HG02642 (cell line): ENCODE measurements at regions not wholly inside any gene's neighbourhood (a gene's known extent, or its start where the extent isn't known, plus 50 kb on each side); places are given as distances from the start of the nearest gene placed in this dataset.

Experiments
- ATAC-seq: cut with Tn5 transposase; IDR thresholded peaks from one replicate; pipeline ENCODE4 v1.9.1; 2021; ENCODE audit warnings: mild to moderate bottlenecking; ENCODE audit not compliant: unreplicated experiment, poor library complexity

DNA sequence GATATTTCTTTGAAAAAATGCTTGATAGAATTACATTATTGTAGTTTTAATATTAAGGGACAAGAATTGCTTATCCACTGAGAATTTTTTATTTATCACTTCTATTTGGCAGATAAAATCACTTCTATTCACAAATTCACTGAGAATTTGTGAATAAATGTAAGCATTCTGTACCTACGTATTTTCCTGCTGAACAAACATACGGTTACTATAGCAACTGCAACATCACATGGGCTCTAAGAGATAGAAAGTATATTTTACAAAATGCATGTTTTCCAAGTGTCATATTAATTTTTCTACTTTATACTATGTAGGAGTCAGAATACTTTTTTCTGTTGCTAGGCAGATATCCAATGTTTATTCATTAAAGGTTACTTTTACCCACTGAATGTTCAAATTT, 166.2 kb downstream of the ZIC1 start:
- no peak for ATAC-seq

DNA sequence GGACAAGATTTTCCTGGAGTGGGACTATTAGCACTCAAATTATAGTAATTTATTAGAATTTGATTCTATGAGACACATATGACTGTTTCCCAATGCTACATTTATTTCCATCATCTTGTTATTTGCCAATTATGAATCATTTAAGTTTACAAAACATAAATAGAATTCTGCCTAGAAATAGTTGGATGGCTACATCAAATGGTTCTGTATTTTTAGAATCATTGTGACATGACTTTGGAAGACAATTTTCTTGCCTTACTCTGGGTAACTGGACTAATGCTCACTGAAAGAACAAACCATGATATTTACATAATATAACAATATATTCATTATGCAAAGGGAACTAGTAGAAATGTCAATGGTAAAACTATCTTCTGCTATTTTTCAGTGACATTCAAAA, 173.5 kb downstream of the ZIC1 start:
- ATAC-seq, result no peak

DNA sequence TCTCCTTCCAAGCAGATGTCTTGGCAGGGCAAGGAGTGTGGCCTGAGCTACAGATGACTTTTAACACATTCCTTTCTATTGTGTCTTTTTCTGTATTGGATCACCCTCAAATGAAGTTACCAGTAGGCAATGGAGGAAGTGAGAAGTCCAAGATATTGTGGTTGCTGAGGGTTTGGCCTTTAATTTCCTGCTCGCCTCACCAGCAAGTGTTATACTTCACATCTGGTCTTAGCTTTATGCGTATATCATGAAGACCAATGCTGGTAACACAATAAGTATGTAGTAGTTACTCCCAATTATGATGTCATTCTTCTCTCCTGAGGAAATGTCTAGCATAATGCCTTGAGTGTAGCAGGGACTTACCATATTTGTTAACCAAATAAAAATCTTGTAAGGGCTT, 179.9 kb downstream of the ZIC1 start:
- no peak for ATAC-seq

DNA sequence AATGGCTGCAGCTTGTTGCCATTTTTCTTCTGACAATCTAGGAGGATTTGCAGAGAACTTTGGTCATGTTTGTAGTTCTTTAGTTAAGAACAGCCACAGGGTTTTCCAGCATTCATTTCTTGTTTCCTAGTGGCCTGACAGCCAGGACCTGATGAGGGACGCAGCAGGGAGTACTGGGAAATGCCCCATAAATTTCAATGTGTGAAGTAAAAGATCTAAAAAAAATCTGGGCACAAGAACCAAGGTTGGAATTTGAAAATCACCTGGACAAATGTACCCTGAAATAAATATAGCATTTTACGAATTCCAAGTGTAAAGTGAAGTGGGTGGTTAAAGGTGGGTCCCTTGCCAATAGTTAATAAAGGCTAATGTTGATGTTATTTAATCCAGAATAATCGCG, 195.0 kb downstream of the ZIC1 start:
- ATAC-seq, result no peak

DNA sequence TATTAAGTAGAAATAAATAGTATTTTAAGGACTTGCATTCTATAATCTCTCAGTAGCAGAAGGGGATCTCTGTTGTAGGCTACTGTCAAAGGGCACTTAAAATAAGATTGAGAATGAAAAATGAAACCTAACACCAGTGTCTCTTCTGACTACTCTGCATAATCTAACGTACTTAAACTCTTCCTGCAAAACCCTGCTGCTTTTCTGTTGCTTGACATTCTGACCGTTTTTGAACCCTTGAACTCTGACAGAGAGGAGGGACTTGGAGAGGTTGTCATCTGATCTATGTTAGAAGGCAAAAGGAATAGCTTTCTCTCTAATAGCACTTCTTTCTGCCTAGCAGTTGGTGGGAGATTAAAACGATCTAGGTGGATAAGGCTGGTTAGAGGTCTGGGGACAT, 204.6 kb downstream of the ZIC1 start:
- no peak for ATAC-seq

DNA sequence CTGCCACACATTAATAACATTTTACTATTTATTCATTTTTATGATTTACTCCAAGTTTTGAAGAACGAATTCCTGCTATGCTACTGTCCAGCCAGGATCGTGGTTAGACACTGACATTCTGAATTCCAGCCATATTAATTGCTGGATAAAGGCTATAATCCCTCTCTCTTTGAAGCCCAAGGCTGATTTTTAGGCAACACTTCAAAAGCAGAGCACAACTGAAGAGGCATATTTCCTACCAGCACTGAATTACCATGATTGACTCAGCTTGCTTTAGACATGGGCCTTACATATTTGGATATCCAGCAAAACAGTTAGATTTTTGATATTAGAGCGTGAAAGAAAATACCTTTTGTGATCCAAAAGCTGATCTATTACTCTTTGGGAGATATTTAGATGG, 205.0 kb downstream of the ZIC1 start:
- ATAC-seq, result no peak

DNA sequence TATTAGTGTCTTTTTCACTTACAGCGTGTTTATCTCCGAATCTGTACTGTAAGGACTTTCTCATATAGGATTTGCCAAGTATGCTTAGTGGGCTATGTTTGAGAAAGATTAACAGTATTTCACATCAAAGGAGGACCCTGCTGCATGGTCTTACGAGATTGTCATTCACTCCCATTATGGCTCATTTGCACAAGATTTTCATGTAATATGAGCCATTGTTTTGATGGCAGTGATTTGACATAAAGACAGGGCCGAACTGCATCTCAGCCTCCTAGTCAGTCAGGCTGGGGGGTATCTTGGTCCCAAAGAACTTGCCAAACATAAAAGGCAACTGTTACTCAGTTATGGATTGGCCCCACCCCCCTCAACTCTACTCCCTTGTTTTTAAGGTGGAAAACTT, 205.9 kb downstream of the ZIC1 start:
- ATAC-seq, result no peak

DNA sequence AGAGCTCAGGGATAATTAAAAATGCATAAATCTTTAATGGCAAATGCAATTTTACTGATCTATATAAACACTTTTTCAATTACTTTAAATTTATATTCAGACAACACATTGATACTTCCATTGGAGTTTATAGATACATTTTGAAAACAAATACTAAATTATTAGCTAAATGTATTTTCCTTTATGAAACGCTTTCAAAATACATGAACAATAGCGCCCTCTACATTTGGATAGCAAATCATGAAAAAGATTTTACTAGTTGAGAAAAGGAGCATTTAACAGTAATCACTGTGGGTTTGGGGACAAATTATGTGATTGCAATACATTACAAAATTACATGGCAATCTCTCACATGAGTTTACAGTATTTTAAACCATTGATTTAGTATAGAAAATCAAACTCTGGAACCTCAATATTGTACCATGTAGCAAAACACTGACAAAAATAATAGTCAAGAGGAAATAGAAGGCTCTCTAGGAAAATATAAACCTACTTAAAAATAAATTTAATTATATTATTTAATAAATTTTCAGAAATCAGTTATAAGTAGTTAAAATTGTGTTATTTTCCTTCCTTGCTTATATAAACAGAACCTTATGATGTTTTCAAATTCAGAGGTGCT, 207.9 kb downstream of the ZIC1 start:
- no peak for ATAC-seq

DNA sequence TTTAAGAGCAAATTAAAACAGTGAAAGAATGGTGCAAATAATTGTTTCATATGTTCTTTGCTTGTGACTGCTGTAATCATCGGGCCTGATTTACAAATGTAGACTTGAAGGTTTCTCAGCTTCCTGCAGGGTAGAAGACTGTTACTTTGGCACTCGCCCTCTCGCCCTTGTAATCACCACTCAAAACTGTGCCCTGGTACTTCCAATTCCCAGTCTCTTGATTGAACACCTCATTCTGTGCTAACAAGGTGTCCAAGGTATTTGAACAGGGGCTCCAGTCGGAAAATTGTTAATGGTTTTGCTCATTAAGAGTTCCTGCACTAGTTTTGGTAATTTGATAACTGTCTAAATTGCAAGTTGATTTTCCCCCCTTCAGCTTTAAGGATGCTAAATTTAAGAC, 209.5 kb downstream of the ZIC1 start:
- ATAC-seq, result no peak

DNA sequence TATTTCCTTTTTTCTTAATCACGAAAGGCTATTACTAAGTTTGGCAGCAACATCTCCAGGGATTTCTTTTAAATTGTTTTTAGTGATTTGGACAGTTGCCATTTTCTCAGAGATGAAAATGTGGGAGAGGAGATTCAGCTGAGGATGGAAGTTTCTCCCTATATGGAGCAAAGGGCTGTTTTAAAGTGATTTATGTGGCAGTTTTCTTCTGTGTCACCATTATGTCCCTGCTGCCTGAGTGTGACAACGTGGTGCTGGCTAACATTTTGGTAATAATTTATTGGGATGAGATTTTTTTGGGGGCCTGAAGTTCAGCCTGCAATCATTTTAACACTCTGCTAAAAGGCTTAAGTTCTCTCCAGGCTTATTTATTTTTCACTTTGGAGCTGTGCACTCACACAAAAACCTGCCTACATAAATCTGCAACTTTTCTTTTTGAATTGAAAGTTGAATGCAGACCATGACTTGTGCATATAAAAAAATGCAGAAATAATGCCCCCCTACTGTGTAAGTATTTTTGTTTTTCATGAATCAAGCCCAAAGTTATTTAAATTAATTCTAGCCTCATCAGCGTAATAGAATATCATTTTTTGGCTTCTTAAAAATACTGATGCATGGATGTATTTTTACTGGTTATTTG, 210.9 kb downstream of the ZIC1 start:
- ATAC-seq, result no peak

DNA sequence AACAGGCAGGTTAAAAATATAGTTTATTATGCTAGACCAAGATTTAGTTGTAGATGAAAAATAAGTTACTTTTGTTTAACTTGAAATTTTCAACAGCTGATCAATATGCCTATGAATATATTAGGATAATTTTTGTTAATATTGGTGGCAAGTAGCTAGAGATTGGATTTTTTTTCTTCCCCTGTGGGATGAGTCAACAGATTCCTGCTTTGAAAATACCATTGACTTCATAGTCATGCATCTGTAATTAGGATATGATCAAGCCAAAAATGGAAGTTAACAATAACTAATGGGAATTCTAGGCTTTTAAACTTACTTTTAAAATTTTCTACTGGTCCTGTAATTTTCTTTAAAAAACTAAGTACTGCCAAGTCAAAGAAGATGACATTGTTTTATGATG, 211.7 kb downstream of the ZIC1 start:
- ATAC-seq, result no peak

DNA sequence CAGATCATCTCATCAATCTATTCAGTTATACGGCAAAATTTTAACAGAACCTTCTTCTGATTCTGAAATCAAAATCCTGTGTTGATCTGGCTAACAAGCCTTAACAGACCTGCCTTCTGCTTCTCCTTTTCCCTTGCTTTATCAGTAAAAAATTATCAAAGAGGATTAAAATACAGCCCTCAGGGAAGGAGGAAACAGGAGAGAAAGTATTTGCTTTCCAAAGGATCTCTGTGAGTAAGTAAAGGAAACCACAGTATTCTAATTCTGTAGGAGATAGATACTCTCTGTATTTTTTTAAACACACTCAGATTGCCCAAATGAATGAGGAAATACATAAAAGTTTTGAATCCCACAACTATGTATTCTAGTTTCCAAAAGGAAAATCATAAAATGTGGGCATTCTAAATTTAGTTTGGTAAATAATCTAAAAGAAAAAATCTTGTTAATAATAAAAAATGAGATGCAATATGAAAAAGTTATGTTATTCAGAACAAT, 221.8 kb downstream of the ZIC1 start:
- no peak for ATAC-seq

DNA sequence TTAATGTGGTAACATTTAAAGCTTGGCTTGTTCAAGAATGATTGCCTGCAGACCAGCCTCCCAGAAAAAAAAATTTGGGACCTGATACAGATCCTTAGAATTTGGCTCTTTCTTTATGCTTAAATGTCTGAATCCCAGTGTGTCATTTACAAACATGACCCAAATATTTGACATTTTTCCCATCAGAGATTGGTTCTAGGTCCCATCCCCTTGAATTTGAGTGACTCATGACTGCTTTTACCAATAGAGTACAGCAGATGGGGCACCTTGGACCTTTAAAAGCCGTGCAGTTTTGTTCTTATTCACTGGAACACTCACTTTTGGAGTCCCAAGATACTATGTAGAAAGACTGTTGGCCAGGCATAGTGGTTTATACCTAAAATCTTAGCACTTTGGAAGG, 231.6 kb downstream of the ZIC1 start:
- no peak for ATAC-seq

DNA sequence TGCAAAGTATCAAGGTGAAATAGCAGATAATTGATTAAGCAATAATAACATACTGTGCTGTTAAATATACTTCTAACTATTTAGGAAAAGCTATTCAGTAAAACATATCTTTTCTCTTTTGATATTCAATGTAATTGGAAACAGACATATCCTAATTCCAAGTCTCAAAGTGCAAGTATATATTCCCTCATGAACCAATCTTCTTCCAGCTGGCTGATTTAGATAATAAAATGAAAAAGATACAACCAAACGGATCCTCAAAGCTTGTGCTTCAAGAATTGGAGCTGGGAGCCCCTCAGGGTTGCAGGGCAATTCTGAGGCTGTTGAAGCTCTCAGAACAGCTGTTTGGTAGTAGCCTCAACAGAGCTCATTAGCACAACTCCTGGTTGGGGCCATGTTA, 236.6 kb downstream of the ZIC1 start:
- ATAC-seq, result no peak

DNA sequence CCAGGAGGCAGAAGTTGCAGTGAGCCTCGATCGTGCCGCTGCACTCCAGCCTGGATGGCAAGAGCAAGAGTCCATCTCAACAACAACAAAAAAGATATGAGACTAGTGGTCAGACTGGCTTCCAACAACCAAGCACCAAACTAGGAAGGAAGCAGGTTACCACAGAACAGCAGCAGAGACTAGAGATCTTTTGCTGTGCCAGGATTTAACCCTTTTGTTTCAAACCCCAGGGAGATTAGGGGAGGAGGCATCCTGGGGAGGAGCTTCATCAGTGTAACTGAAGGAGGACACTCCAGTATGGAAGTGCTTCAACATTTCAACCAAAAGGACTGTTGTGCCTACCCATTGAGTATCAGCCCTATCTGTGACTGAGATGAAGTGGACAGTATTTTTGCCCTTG, 240.3 kb downstream of the ZIC1 start:
- no peak for ATAC-seq

DNA sequence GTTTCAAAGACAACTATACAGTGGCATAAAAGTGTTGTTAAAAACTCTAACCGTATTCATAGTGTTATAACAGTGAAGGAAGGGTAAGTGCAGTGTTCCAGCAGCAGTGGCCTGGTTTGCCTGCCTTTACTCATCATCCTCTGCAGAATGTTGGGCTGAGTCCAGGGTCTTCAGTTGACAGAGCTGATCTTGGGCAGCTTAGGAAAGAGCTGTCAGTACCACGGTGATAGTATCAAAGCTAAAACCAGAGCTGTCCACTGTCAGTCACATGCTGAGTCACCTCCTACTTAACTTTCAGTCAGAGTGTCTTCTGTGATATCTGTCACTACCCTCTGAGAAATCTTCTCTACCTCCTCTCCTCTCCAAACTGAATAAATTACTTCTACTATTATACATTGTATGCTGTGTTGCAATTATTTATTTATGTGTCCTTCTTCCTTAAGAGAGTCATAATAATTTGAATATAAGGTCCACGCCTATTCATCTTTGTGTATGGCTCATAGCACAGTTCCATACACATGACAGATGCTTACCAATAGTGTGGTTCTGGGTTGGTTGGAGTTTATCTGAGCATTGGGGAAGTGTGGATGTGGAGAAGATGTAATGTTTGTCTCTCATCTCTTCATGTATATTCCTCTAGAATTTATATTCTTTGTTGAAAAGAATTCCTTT, 242.1 kb downstream of the ZIC1 start:
- no peak for ATAC-seq

DNA sequence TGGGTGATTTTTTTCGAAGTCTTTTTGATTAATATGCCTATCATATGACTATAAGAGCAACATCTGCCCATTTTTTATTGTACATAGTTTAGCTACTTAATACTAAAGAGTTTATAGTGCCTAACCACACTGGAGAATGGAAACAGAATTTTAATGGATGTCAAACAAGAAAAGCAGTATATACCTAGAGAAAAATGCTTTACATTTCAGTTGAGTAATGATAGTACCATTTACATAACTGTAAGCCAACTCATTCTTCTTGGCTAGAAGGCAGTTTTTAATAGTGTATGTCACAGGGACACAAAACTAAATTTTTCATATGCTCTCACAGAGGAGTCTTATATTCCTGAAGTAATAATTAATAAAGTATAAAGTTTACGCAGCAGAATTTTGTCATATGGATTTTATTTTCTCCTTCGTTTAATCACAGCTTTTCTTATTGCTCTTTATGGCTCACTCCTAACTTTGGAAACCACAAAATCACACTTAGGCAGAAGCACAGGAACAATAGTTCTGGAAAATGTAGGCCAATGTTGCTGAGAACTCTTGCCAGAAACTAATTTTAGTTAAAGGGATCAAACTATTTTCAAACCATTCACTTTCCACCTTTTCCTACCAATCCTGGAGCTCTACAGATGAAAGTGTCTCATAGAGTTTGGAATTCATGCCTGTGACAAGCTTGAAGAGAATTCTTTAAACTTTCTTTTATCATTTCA, 243.6 kb downstream of the ZIC1 start:
- no peak for ATAC-seq

DNA sequence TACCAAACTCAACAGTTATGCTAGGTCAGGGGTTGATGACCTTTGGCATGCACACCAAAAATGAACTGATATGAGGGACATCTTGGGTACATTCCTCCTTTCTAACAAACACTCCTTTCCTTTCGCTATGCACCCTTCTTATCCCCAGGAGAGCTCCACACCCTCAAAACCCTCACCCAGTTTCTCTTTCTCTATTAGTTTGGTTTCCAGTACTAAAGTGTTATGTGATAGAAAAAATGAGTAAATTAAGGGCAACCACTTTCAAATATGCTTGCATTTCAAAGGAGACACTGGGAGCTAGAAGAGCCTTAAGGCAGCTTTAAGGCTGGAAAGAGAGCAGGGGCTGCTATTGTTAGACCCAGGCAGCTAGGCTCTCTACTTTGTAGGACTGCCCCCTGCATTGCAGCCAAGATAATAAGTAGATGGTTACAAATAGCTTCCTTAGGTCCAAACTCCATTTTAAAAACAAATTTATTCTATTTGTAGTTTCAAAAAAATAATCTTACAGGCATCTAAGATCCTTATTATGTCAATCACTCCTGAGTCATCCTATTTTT, 244.3 kb downstream of the ZIC1 start:
- ATAC-seq, result no peak

DNA sequence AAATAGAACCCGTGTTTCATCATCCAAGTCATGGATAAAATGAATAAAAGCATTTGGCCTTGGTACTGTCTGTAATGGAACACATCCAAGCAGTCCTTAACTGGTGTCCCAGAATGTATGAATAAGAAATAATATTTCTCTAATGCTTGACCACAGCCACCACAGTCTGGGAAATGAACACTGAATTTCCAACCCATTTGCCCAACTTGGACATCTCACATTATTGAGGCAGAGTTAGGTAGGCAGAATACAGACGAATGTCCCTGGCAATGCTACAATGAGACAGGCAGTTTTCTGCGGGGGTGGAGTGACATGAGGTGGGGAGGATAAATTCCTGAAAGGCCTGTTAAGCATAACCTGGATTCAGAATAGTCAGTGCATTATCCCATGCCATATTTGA, 245.7 kb downstream of the ZIC1 start:
- no peak for ATAC-seq

DNA sequence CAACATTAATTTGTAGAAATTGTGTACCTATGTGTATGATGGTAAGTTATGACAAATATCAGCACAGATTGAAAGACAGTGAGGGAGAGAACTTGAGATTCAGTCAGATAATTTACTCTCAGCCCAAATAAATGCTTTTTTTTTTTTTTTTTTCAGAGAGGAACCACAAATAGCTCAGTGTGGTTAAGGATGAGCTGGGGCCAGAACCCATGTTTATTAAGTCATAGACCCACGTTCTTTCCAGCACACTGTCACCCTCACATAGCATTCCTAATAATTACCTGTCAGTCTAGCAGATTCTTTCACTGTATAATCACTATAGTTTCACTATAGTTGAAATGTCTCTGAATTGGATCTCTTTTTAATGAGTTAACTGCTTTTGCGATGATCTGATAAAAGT, 246.1 kb downstream of the ZIC1 start:
- ATAC-seq, result no peak

DNA sequence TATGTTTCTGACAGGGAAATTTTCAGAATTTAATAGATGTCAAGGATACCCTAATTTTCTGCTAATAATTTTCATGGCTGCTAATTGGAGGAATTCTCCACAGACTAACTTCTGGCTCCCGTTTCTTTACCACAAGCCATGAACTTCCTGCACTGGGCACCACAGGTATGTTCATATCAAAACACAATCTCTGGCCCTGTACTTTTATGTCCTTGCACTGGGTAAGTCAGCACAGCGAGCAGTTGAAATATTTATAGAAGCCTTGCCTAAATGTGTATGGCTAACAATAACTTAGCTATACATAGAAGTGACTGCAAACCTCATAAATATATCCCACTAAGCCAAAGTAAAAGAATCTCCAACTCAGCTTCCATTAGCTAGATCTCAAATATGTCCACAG, 246.9 kb downstream of the ZIC1 start:
- ATAC-seq, result no peak
